ENCODE measurements at regions not wholly inside any gene's neighbourhood (a gene's known extent, or its start where the extent isn't known, plus 50 kb on each side); places are given as distances from the start of the nearest gene placed in this dataset.
"Not testable (repeated sequence)": the region's sequence is repeated elsewhere in the genome, so short reads cannot be mapped to it uniquely, and the experiment has no call there.

GRCh38 chr10:81439445-81439844 is 435.5 kb upstream of the NRG3 start:
- no peak for DNase-seq
- ChIA-PET CTCF (no interaction called here), POLR2A (no interaction called here)
- peaks cover under 1% of the 10 kb centered on the region; the same call in 1 of the 2 replicates for H3K9me3 ChIP-seq
- no peaks in the 10 kb centered on the region for H3K79me2 ChIP-seq (ENCODE audit: insufficient read depth)
- no peaks in the 10 kb centered on the region for H3K36me3 ChIP-seq (replicated peaks in 1 of 2; ENCODE audit: control insufficient read depth in 1 of 2, insufficient read depth in 2 of 2, low read length in 1 of 2)
- H3K9me2 ChIP-seq = no peaks in the 10 kb centered on the region
- H3K4me2 ChIP-seq = no peak overlapping the region
- 19% methylated on average over 2 of the region's 2 CpGs for WGBS (ENCODE audit: low lambda C conversion rate)
- H3K9ac ChIP-seq = no peak overlapping the region
- H2AFZ ChIP-seq (ENCODE audit: low read depth) = no peak overlapping the region
- no peaks in the 10 kb centered on the region for H3K27me3 ChIP-seq (ENCODE audit: insufficient read depth)
- H3K27ac ChIP-seq (ENCODE audit: low read depth in 2 of 2, low read length in 1 of 2) = no peak overlapping the region
- H3K4me1 ChIP-seq (ENCODE audit: control insufficient read depth in 1 of 2, insufficient read depth in 2 of 2, low read depth in 1 of 2, low read length in 1 of 2) = no peaks in the 10 kb centered on the region
- H3F3A ChIP-seq (replicated peaks; ENCODE audit: insufficient read depth) = no peaks in the 10 kb centered on the region
- no peaks in the 10 kb centered on the region for H4K20me1 ChIP-seq (ENCODE audit: insufficient read depth)
- no peak overlapping the region for H3K4me3 ChIP-seq (ENCODE audit: low read depth in 2 of 2, low read length in 1 of 2)
- no peak for TF ChIP-seq ELF1 (IDR thresholded peaks at IDR 0.05)
- TF ChIP-seq YY1 (IDR thresholded peaks at IDR 0.05; ENCODE audit: low read depth) = no peak
- TF ChIP-seq RFX5 (IDR thresholded peaks at IDR 0.05; ENCODE audit: low read length) = no peak
- TF ChIP-seq, protein P1, sequence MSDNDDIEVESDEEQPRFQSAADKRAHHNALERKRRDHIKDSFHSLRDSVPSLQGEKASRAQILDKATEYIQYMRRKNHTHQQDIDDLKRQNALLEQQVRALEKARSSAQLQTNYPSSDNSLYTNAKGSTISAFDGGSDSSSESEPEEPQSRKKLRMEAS (IDR thresholded peaks at IDR 0.05; ENCODE audit: low read depth) = no peak
- TF ChIP-seq MEF2A (IDR thresholded peaks at IDR 0.05; ENCODE audit: borderline replicate concordance, low read depth) = no peak
- TF ChIP-seq FOXM1 (IDR thresholded peaks at IDR 0.05; ENCODE audit: low read depth) = no peak
- TF ChIP-seq TCF12 (IDR thresholded peaks at IDR 0.05) = no peak

DNA sequence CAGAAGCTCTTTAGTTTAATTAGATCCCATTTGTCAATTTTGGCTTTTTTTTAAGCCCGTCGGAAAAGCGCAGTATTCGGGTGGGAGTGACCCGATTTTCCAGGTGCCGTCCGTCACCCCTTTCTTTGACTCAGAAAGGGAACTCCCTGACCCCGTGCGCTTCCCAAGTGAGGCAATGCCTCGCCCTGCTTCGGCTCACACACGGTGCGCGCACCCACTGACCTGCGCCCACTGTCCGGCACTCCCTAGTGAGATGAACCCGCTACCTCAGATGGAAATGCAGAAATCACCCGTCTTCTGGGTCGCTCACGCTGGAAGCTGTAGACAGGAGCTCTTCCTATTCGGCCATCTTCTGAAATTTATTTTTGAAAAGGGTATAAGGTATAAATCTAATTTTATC is 433.4 kb upstream of the NRG3 start:
- 69% methylated on average over 21 of the region's 21 CpGs for WGBS (ENCODE audit: low lambda C conversion rate)
- H3K9me2 ChIP-seq; H3F3A ChIP-seq (replicated peaks; ENCODE audit: insufficient read depth); H3K79me2 ChIP-seq (ENCODE audit: insufficient read depth); H2AFZ ChIP-seq (ENCODE audit: low read depth); H3K9ac ChIP-seq; H3K36me3 ChIP-seq (replicated peaks in 1 of 2; ENCODE audit: control insufficient read depth in 1 of 2, insufficient read depth in 2 of 2, low read length in 1 of 2); CTCF ChIA-PET; DNase-seq; H4K20me1 ChIP-seq (ENCODE audit: insufficient read depth); H3K27me3 ChIP-seq (ENCODE audit: insufficient read depth); H3K4me1 ChIP-seq (ENCODE audit: control insufficient read depth in 1 of 2, insufficient read depth in 2 of 2, low read depth in 1 of 2, low read length in 1 of 2); H3K4me2 ChIP-seq; H3K4me3 ChIP-seq (ENCODE audit: low read depth in 2 of 2, low read length in 1 of 2); H3K27ac ChIP-seq (ENCODE audit: low read depth in 2 of 2, low read length in 1 of 2); H3K9me3 ChIP-seq; POLR2A ChIA-PET: not testable (repeated sequence)

- ChIA-PET POLR2A (no interaction called here), CTCF (no interaction called here)
Observed at GRCh38 chr10:81444242-81444929, 430.6 kb upstream of the NRG3 start.

More at GRCh38 chr10:81444242-81444929, 430.6 kb upstream of the NRG3 start:
- Histone ChIP-seq H3K27ac (ENCODE audit: low read depth in 2 of 2, low read length in 1 of 2) (no peak overlapping the region), H3K9ac (no peak overlapping the region), H3K4me2 (no peak overlapping the region), H3K9me3 (peaks cover 10% of the 10 kb centered on the region; the same call in 1 of the 2 replicates), H3K4me3 (ENCODE audit: low read depth in 2 of 2, low read length in 1 of 2) (no peak overlapping the region), H3K9me2 (no peaks in the 10 kb centered on the region), H3K27me3 (ENCODE audit: insufficient read depth) (no peaks in the 10 kb centered on the region), H4K20me1 (ENCODE audit: insufficient read depth) (no peaks in the 10 kb centered on the region), H3K4me1 (ENCODE audit: control insufficient read depth in 1 of 2, insufficient read depth in 2 of 2, low read depth in 1 of 2, low read length in 1 of 2) (no peaks in the 10 kb centered on the region), H3K79me2 (ENCODE audit: insufficient read depth) (no peaks in the 10 kb centered on the region), H3F3A (replicated peaks; ENCODE audit: insufficient read depth) (no peaks in the 10 kb centered on the region), H2AFZ (ENCODE audit: low read depth) (no peak overlapping the region), H3K36me3 (replicated peaks in 1 of 2; ENCODE audit: control insufficient read depth in 1 of 2, insufficient read depth in 2 of 2, low read length in 1 of 2) (no peaks in the 10 kb centered on the region)
- TF ChIP-seq RXRA (IDR thresholded peaks at IDR 0.05; ENCODE audit: borderline replicate concordance, low read depth) (no peak), TCF12 (IDR thresholded peaks at IDR 0.05) (no peak), SIN3A (IDR thresholded peaks at IDR 0.05; ENCODE audit: borderline replicate concordance, low read depth, low read length) (no peak)
- 30% methylated on average over 7 of the region's 7 CpGs for WGBS (ENCODE audit: low lambda C conversion rate)
- no peak for DNase-seq
